ENCODE measurements at regions not wholly inside any gene's neighbourhood (a gene's known extent, or its start where the extent isn't known, plus 50 kb on each side); places are given as distances from the start of the nearest gene placed in this dataset.

DNA sequence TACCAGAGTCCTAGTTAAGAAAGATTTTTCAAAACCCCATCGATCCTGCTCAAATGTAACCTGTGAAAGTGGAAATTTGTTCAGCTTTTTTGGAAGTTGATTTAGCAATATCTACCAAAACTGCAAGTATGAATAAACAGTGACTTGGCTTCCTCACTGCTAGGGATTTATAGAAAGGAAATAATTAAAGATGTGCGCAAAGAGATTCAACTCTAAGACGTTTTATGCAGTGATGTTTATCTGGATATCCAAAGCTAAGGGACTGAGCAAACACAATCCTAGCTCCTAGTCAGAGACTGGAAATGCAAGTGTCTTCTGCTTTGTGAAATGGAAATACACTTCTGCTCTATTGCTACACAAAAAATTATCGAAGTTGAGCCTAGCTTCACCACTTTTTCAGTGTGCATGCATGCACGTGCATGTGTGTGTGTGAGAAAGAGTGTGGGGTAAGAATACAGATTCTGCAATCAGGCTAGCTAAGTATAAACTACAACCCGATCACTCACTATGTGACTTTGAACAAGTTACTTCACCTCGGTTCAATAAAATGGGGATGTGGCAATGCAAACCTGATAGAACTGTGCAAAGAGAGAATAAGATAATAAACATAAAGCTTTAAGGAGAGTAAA is 52.1 kb upstream of the FOXF1 start:
- Mint-ChIP-seq H3K27me3 (peaks cover 26 to 52% (median 47%) of the 10 kb centered on the region in 3 donors), H3K9me3 (peaks cover 2 to 19% (median 8%) of the 10 kb centered on the region in 7 donors), H3K27ac (no peak overlapping the region), H3K4me3 (no peak overlapping the region), H3K4me1 (no peaks in the 10 kb centered on the region), H3K36me3 (peaks cover 0 to 5% of the 10 kb centered on the region in 2 donors)
- ATAC-seq (ENCODE audit: low read depth in 2 of 2) (no peak), DNase-seq (no peak)

DNA sequence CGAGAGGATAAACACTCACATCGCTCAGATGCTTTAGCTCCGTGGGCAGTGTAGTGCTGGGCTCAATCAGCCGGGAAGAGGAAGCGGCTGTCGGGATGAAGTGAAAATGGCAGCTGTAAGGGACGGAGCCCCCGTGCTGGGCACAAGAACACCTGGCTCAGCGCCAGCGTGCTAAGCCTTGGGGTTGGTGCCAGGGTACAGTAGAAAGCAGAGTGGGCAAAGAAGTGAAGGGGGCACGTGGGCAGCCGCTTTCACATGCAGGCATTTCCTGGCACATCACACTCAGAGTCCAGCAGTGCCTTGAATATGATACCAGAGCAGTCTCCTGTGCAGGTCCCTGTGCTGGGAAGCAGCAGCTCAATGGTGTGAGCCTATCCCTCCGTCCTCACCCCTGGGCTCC is 51.1 kb upstream of the FOXF1 start:
- H3K36me3 Mint-ChIP-seq: peaks cover 0 to 6% of the 10 kb centered on the region in 2 donors
- DNase-seq (no peak), ATAC-seq (ENCODE audit: low read depth in 2 of 2) (no peak)
- peaks cover 20 to 44% (median 42%) of the 10 kb centered on the region in 3 donors for H3K27me3 Mint-ChIP-seq
- H3K4me1 Mint-ChIP-seq: peaks cover 0 to 4% (median 0%) of the 10 kb centered on the region in 3 donors
- peaks cover 4 to 23% (median 8%) of the 10 kb centered on the region in 7 donors for H3K9me3 Mint-ChIP-seq
- H3K27ac Mint-ChIP-seq: peak overlapping the region in 1 of 6 donors; percentile 17
- no peak overlapping the region for H3K4me3 Mint-ChIP-seq

Data from naive B cell (primary cell).